GM19455 (cell line): ENCODE measurements at regions not wholly inside any gene's neighbourhood (a gene's known extent, or its start where the extent isn't known, plus 50 kb on each side); places are given as distances from the start of the nearest gene placed in this dataset.
"Not testable (repeated sequence)": the region's sequence is repeated elsewhere in the genome, so short reads cannot be mapped to it uniquely, and the experiment has no call there.

Experiments used
- ATAC-seq: cut with Tn5 transposase; IDR thresholded peaks from one replicate; pipeline ENCODE4 v1.9.1; 2021; ENCODE audit not compliant: unreplicated experiment

- ATAC-seq: no peak
These were observed 230.0 kb upstream of the EGLN3 start for GRCh38 chr14:34180869-34181268.

GRCh38 chr14:34180434-34180833 lies 229.6 kb upstream of the EGLN3 start:
- ATAC-seq: no peak

- ATAC-seq: no peak
These were observed 228.9 kb upstream of the EGLN3 start for GRCh38 chr14:34179727-34180126.

GRCh38 chr14:34177466-34177865 lies 226.6 kb upstream of the EGLN3 start:
- no peak for ATAC-seq

GRCh38 chr14:34175574-34175973 lies 224.7 kb upstream of the EGLN3 start:
- ATAC-seq: no peak

- ATAC-seq: no peak
These were observed 224.1 kb upstream of the EGLN3 start for GRCh38 chr14:34174973-34175372.

GRCh38 chr14:34173916-34174315 lies 223.0 kb upstream of the EGLN3 start:
- ATAC-seq: no peak

- no peak for ATAC-seq
These were observed 221.9 kb upstream of the EGLN3 start for GRCh38 chr14:34172550-34173368.

GRCh38 chr14:34172173-34172451 lies 221.2 kb upstream of the EGLN3 start:
- ATAC-seq: no peak

GRCh38 chr14:34171431-34172172 lies 220.7 kb upstream of the EGLN3 start:
- no peak for ATAC-seq

- ATAC-seq: no peak
These were observed 220.0 kb upstream of the EGLN3 start for GRCh38 chr14:34170882-34171281.

GRCh38 chr14:34169561-34169960 lies 218.7 kb upstream of the EGLN3 start:
- ATAC-seq: no peak

GRCh38 chr14:34168656-34169055 lies 217.8 kb upstream of the EGLN3 start:
- ATAC-seq: no peak

- ATAC-seq: no peak
These were observed 215.0 kb upstream of the EGLN3 start for GRCh38 chr14:34165847-34166350.

- ATAC-seq: no peak
These were observed 213.4 kb upstream of the EGLN3 start for GRCh38 chr14:34164162-34164864.

- ATAC-seq: no peak
These were observed 210.6 kb upstream of the EGLN3 start for GRCh38 chr14:34161351-34162082.

- no peak for ATAC-seq
These were observed 209.7 kb upstream of the EGLN3 start for GRCh38 chr14:34160619-34161018.

- ATAC-seq: no peak
These were observed 206.8 kb upstream of the EGLN3 start for GRCh38 chr14:34157651-34158050.

- ATAC-seq: no peak
These were observed 196.6 kb upstream of the EGLN3 start for GRCh38 chr14:34147461-34147860.

- ATAC-seq: not testable (repeated sequence)
These were observed 189.3 kb upstream of the EGLN3 start for GRCh38 chr14:34140127-34140526.
